ENCODE measurements at regions not wholly inside any gene's neighbourhood (a gene's known extent, or its start where the extent isn't known, plus 50 kb on each side); places are given as distances from the start of the nearest gene placed in this dataset. TPM values are rescaled to one million over a fixed set of nuclear protein-coding genes. Genes with fewer than 3 reads are reported as not detected.

DNA sequence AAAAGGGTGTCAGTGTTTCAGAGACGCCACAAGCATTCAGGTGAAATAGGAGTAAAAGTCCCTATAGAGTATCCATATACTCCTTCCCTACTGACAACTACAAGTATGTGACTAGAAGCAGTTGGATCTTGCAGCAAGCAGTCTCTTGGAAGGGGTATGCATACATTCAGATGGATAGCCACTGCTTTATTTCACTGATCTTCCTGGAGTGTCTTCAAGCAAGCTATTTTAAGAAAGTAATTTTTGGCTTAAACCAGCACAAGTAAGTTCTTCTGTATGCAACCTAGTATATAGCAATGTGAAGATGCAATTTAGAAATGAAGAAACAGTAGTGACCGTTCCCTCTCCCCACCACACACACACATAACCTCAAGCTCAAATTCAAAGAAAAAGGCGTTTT is 446.8 kb upstream of the CDH18 start:
- TF ChIP-seq EZH2 (IDR thresholded peaks at IDR 0.05) (no peak), EZH2phosphoT487 (IDR thresholded peaks at IDR 0.05) (no peak)
- TF ChIP-seq, protein P1, sequence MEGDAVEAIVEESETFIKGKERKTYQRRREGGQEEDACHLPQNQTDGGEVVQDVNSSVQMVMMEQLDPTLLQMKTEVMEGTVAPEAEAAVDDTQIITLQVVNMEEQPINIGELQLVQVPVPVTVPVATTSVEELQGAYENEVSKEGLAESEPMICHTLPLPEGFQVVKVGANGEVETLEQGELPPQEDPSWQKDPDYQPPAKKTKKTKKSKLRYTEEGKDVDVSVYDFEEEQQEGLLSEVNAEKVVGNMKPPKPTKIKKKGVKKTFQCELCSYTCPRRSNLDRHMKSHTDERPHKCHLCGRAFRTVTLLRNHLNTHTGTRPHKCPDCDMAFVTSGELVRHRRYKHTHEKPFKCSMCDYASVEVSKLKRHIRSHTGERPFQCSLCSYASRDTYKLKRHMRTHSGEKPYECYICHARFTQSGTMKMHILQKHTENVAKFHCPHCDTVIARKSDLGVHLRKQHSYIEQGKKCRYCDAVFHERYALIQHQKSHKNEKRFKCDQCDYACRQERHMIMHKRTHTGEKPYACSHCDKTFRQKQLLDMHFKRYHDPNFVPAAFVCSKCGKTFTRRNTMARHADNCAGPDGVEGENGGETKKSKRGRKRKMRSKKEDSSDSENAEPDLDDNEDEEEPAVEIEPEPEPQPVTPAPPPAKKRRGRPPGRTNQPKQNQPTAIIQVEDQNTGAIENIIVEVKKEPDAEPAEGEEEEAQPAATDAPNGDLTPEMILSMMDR (IDR thresholded peaks at IDR 0.05) = no peak
- no peak overlapping the region for H3K27ac ChIP-seq
- H4K20me1 ChIP-seq (ENCODE audit: low read depth) = no peaks in the 10 kb centered on the region
- no peaks in the 10 kb centered on the region for H3K36me3 ChIP-seq
- no peak overlapping the region for H3K9ac ChIP-seq
- H3K9me3 ChIP-seq (ENCODE audit: low read depth) = no peaks in the 10 kb centered on the region
- no peaks in the 10 kb centered on the region for H3K79me2 ChIP-seq (ENCODE audit: low read depth)
- H3F3A ChIP-seq (ENCODE audit: low read depth) = no peaks in the 10 kb centered on the region
- H3K4me2 ChIP-seq = no peak overlapping the region
- Mint-ChIP-seq H3K4me3 (no peak overlapping the region), H3K27ac (no peak overlapping the region), H3K9me3 (no peaks in the 10 kb centered on the region), H3K27me3 (ENCODE audit: insufficient read depth, low read depth) (no peaks in the 10 kb centered on the region), H3K4me1 (no peaks in the 10 kb centered on the region), H3K36me3 (no peaks in the 10 kb centered on the region)
- no peak overlapping the region for H3K4me3 ChIP-seq
- no peak for DNase-seq (ENCODE audit: low spot score)
- no peaks in the 10 kb centered on the region for H3K27me3 ChIP-seq
- H3K4me1 ChIP-seq = no peaks in the 10 kb centered on the region
- no peak overlapping the region for H2AFZ ChIP-seq (replicated peaks)

- H2AFZ ChIP-seq (replicated peaks) = peak overlapping the region; percentile 77
- no peaks in the 10 kb centered on the region for H3K9me3 Mint-ChIP-seq
- H3F3A ChIP-seq (ENCODE audit: low read depth) = no peaks in the 10 kb centered on the region
- no peaks in the 10 kb centered on the region for H3K9me3 ChIP-seq (ENCODE audit: low read depth)
- peak; percentile 25 for DNase-seq (ENCODE audit: low spot score)
- no peak overlapping the region for H3K4me3 ChIP-seq
- H3K4me2 ChIP-seq = peak overlapping the region; percentile 28
- H3K9ac ChIP-seq = no peak overlapping the region
- TF ChIP-seq, protein P1 (IDR thresholded peaks at IDR 0.05) = no peak
- no peak for TF ChIP-seq EZH2phosphoT487 (IDR thresholded peaks at IDR 0.05)
- no peak for TF ChIP-seq EZH2 (IDR thresholded peaks at IDR 0.05)
- peaks cover 5% of the 10 kb centered on the region for H3K4me1 Mint-ChIP-seq
- H3K36me3 Mint-ChIP-seq = peaks cover 4% of the 10 kb centered on the region
- no peaks in the 10 kb centered on the region for H3K4me1 ChIP-seq
- no peak overlapping the region for H3K27ac ChIP-seq
- no peaks in the 10 kb centered on the region for H4K20me1 ChIP-seq (ENCODE audit: low read depth)
- H3K4me3 Mint-ChIP-seq = no peak overlapping the region
- no peaks in the 10 kb centered on the region for H3K36me3 ChIP-seq
- no peaks in the 10 kb centered on the region for H3K79me2 ChIP-seq (ENCODE audit: low read depth)
- peaks cover 3% of the 10 kb centered on the region for H3K27me3 Mint-ChIP-seq (ENCODE audit: insufficient read depth, low read depth)
- H3K27ac Mint-ChIP-seq = no peak overlapping the region
- no peaks in the 10 kb centered on the region for H3K27me3 ChIP-seq
Observed at GRCh38 chr5:20420991-20421595, 433.1 kb upstream of the CDH18 start.

Small RNA genes in the stretch of these regions (small RNA-seq; reads per million reads assigned to genes)
- gene AC091946.2 (not detected), gene AC140172.1 (not detected)

Measured in neural progenitor cell (in vitro differentiated cells).